Astrocyte (in vitro differentiated cells and primary cell): ENCODE measurements at regions not wholly inside any gene's neighbourhood (a gene's known extent, or its start where the extent isn't known, plus 50 kb on each side); places are given as distances from the start of the nearest gene placed in this dataset.
A peak's percentile ranks its signal among the peaks of the same experiment; 100 is the strongest.

Experiments
- DNase-seq: peaks from one replicate; pipeline ENCODE4 v3.0.0-alpha.2; 2010; ENCODE audit warnings: low read depth
- FAIRE-seq: peaks from 2 replicates; lab custom pipeline; 2011; peaks lifted over from hg19 to GRCh38; lab: Jason Lieb, UNC
- H2AFZ ChIP-seq: 2 replicates; pipeline ENCODE4 v1.6.0; 2012; ENCODE audit warnings: low read depth, low read length, inconsistent platforms
- H3K27ac ChIP-seq: 2 replicates; pipeline ENCODE4 v1.5.1; 2011; ENCODE audit warnings: low read depth, low read length, inconsistent platforms
- H3K27me3 ChIP-seq: 2 replicates; pipeline ENCODE4 v1.6.0; 2011; ENCODE audit warnings: low read length, inconsistent platforms; ENCODE audit not compliant: insufficient read depth
- H3K36me3 ChIP-seq: 2 replicates; pipeline ENCODE4 v1.5.1; 2011; ENCODE audit warnings: low read length, inconsistent platforms; ENCODE audit not compliant: insufficient read depth
- H3K4me1 ChIP-seq: 2 replicates; pipeline ENCODE4 v1.5.1; 2011; ENCODE audit warnings: low read length, inconsistent platforms; ENCODE audit not compliant: insufficient read depth
- H3K4me2 ChIP-seq: 2 replicates; pipeline ENCODE4 v1.6.0; 2012; ENCODE audit warnings: low read length, inconsistent platforms
- H3K4me3 ChIP-seq: 2 replicates; pipeline ENCODE4 v1.5.1; 2011; ENCODE audit warnings: low read depth, mild to moderate bottlenecking, low read length, inconsistent platforms; ENCODE audit not compliant: insufficient read depth
- H3K79me2 ChIP-seq: 2 replicates; pipeline ENCODE4 v1.6.0; 2012; ENCODE audit warnings: mild to moderate bottlenecking, low read length, inconsistent platforms; ENCODE audit not compliant: insufficient read depth
- H3K9ac ChIP-seq: 2 replicates; pipeline ENCODE4 v1.6.0; 2012; ENCODE audit warnings: mild to moderate bottlenecking, low read length, inconsistent platforms
- H3K9me3 ChIP-seq: 2 replicates; pipeline ENCODE4 v1.5.1; 2012; ENCODE audit warnings: low read depth, mild to moderate bottlenecking, low read length, inconsistent platforms; ENCODE audit not compliant: insufficient read depth
- H4K20me1 ChIP-seq: 2 replicates; pipeline ENCODE4 v1.6.0; 2012; ENCODE audit warnings: low read length, inconsistent platforms; ENCODE audit not compliant: insufficient read depth
- H3K27ac Mint-ChIP-seq: one replicate; pipeline ENCODE4 v1.8.0; 2021; ENCODE audit warnings: mild to moderate bottlenecking, mixed read lengths; ENCODE audit not compliant: unreplicated experiment
- H3K27me3 Mint-ChIP-seq: one replicate; pipeline ENCODE4 v1.8.0; 2021; ENCODE audit warnings: low read depth, mixed read lengths; ENCODE audit not compliant: unreplicated experiment
- H3K36me3 Mint-ChIP-seq: one replicate; pipeline ENCODE4 v1.8.0; 2021; ENCODE audit warnings: low read depth, mixed read lengths; ENCODE audit not compliant: unreplicated experiment
- H3K4me1 Mint-ChIP-seq: one replicate; pipeline ENCODE4 v1.8.0; 2021; ENCODE audit warnings: low read depth, mixed read lengths; ENCODE audit not compliant: unreplicated experiment
- H3K4me3 Mint-ChIP-seq: one replicate; pipeline ENCODE4 v1.8.0; 2021; ENCODE audit warnings: mild to moderate bottlenecking, moderate library complexity, mixed read lengths; ENCODE audit not compliant: unreplicated experiment
- H3K9me3 Mint-ChIP-seq: one replicate; pipeline ENCODE4 v1.8.0; 2021; ENCODE audit warnings: mild to moderate bottlenecking, mixed read lengths; ENCODE audit not compliant: unreplicated experiment
- EZH2 ChIP-seq: IDR thresholded peaks from 2 replicates; pipeline ENCODE4 v1.6.1; 2012; ENCODE audit warnings: mild to moderate bottlenecking, low read length, inconsistent platforms; ENCODE audit not compliant: insufficient read depth
- TF ChIP-seq, protein P1 (sequence below): IDR thresholded peaks from 2 replicates; pipeline ENCODE4 v1.5.1; 2011; ENCODE audit warnings: low read depth, mild to moderate bottlenecking, inconsistent platforms, low read length, moderate library complexity; ENCODE audit not compliant: insufficient read depth

DNA sequence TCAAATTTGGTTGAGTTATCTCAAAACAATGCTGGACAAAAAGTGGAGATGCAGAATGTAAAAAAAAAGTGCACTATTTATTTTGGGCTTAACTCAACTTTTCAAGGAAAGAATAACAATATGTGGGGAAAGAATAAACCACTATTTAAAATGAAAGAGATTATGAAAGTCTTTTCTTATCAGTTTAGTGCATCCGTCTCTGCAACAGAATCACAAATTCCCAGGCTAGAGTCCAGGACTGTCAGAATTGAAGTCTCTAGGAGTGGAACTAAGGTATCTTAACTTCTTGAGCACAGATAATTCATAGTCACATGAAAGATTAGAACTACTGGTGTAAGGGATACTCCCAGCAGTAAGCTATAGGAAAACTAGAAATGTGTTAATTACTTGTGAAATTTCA is 1200.3 kb upstream of the LRRN3 start:
- H3K79me2 ChIP-seq, result no peaks in the 10 kb centered on the region
- FAIRE-seq (no peak), DNase-seq (peak; percentile 6)
- Mint-ChIP-seq H3K36me3 (no peaks in the 10 kb centered on the region), H3K27ac (no peak overlapping the region), H3K4me3 (no peak overlapping the region), H3K9me3 (no peaks in the 10 kb centered on the region), H3K27me3 (no peaks in the 10 kb centered on the region), H3K4me1 (peaks cover 3% of the 10 kb centered on the region)
- no peak overlapping the region for H2AFZ ChIP-seq
- H3K4me3 ChIP-seq, result no peak overlapping the region
- H3K9ac ChIP-seq, result no peak overlapping the region
- H3K36me3 ChIP-seq, result no peaks in the 10 kb centered on the region
- H3K4me1 ChIP-seq, result no peaks in the 10 kb centered on the region
- H3K9me3 ChIP-seq, result no peaks in the 10 kb centered on the region
- no peaks in the 10 kb centered on the region for H3K27me3 ChIP-seq
- H3K27ac ChIP-seq, result no peak overlapping the region
- H4K20me1 ChIP-seq, result no peaks in the 10 kb centered on the region
- H3K4me2 ChIP-seq, result no peak overlapping the region
- TF ChIP-seq, protein P1, sequence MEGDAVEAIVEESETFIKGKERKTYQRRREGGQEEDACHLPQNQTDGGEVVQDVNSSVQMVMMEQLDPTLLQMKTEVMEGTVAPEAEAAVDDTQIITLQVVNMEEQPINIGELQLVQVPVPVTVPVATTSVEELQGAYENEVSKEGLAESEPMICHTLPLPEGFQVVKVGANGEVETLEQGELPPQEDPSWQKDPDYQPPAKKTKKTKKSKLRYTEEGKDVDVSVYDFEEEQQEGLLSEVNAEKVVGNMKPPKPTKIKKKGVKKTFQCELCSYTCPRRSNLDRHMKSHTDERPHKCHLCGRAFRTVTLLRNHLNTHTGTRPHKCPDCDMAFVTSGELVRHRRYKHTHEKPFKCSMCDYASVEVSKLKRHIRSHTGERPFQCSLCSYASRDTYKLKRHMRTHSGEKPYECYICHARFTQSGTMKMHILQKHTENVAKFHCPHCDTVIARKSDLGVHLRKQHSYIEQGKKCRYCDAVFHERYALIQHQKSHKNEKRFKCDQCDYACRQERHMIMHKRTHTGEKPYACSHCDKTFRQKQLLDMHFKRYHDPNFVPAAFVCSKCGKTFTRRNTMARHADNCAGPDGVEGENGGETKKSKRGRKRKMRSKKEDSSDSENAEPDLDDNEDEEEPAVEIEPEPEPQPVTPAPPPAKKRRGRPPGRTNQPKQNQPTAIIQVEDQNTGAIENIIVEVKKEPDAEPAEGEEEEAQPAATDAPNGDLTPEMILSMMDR, result no peak
- no peak for TF ChIP-seq EZH2

DNA sequence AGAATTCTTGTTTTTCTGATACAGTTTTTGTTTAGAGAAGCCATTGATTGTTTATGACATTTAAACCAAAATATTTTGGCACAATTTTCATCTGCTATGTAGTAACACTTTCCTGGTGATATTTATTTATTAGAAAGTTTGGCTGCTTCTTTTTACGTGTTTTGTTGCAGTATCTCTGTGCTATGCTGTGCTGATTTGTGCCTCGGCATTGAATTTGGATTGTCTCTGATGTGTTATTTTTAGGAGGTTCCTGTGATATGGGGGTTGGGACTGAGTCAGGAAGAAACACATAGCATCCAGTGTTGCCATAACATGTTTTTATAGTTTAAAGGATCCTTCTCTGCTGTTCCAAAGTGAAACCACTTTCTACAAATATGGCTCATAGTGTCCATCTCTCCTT is 1197.7 kb upstream of the LRRN3 start:
- no peaks in the 10 kb centered on the region for H3K36me3 ChIP-seq
- H3K4me2 ChIP-seq, result no peak overlapping the region
- H3K27ac ChIP-seq, result no peak overlapping the region
- no peaks in the 10 kb centered on the region for H3K9me3 Mint-ChIP-seq
- H3K4me1 Mint-ChIP-seq, result peaks cover 3% of the 10 kb centered on the region
- no peaks in the 10 kb centered on the region for H4K20me1 ChIP-seq
- DNase-seq (no peak), FAIRE-seq (no peak)
- H3K27me3 Mint-ChIP-seq, result no peaks in the 10 kb centered on the region
- no peaks in the 10 kb centered on the region for H3K9me3 ChIP-seq
- H3K4me1 ChIP-seq, result no peaks in the 10 kb centered on the region
- no peak overlapping the region for H3K27ac Mint-ChIP-seq
- H2AFZ ChIP-seq, result no peak overlapping the region
- no peak overlapping the region for H3K4me3 ChIP-seq
- no peaks in the 10 kb centered on the region for H3K27me3 ChIP-seq
- H3K36me3 Mint-ChIP-seq, result no peaks in the 10 kb centered on the region
- no peak overlapping the region for H3K4me3 Mint-ChIP-seq
- H3K79me2 ChIP-seq, result no peaks in the 10 kb centered on the region
- no peak for TF ChIP-seq EZH2
- TF ChIP-seq, protein P1, result no peak
- no peak overlapping the region for H3K9ac ChIP-seq

DNA sequence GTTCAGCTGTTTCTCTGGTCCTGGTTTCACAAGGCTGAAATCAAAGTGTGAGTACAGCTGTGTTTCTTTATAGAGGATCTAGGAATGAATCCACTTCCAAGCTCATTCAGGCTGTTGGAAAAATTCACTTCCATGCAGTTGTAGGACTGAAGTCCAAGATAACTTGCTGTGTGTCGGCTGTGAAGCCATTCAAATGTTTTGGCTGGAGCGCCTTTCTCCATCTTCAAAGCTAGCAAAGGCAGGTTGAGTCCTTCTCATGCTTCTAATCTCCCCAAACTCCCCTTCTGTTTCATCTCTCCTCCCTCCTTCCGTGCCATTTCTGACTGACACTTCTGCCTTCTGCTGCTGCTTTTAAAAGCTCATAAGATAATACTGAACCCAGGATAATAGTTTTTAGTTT is 1195.4 kb upstream of the LRRN3 start:
- no peak for FAIRE-seq
- Histone ChIP-seq H3K9me3 (no peaks in the 10 kb centered on the region), H3K9ac (no peak overlapping the region), H3K4me2 (no peak overlapping the region), H2AFZ (no peak overlapping the region), H3K27ac (no peak overlapping the region), H3K79me2 (no peaks in the 10 kb centered on the region), H3K36me3 (no peaks in the 10 kb centered on the region), H4K20me1 (no peaks in the 10 kb centered on the region), H3K27me3 (no peaks in the 10 kb centered on the region), H3K4me1 (no peaks in the 10 kb centered on the region), H3K4me3 (no peak overlapping the region)
- peaks cover 3% of the 10 kb centered on the region for H3K4me1 Mint-ChIP-seq
- H3K4me3 Mint-ChIP-seq, result no peak overlapping the region
- no peaks in the 10 kb centered on the region for H3K9me3 Mint-ChIP-seq
- no peak for DNase-seq
- TF ChIP-seq, protein P1, result no peak
- no peak for TF ChIP-seq EZH2
- H3K27ac Mint-ChIP-seq, result no peak overlapping the region
- H3K27me3 Mint-ChIP-seq, result no peaks in the 10 kb centered on the region
- H3K36me3 Mint-ChIP-seq, result no peaks in the 10 kb centered on the region
